Stimulated activated CD4-positive, alpha-beta T cell treated with anti-CD3 and anti-CD28 coated beads, Interleukin-12 subunit alpha, Interleukin-12 subunit beta, amount 100 ng/mL, for 48 hours (primary cell): ENCODE measurements at regions not wholly inside any gene's neighbourhood (a gene's known extent, or its start where the extent isn't known, plus 50 kb on each side); places are given as distances from the start of the nearest gene placed in this dataset.
"Not testable (repeated sequence)": the region's sequence is repeated elsewhere in the genome, so short reads cannot be mapped to it uniquely, and the experiment has no call there.

Experiments
- DNase-seq, 3 donors: peaks; one replicate each; pipeline ENCODE4 v3.0.0-alpha.2; 2020; ENCODE audit warnings: low read depth in 2 of 3, low spot score in 1 of 3

- no peak for DNase-seq
Measured at GRCh38 chr1:198416296-198416695, 124.2 kb downstream of the ATP6V1G3 start.

- no peak for DNase-seq
Measured at GRCh38 chr1:198411240-198411639, 129.2 kb downstream of the ATP6V1G3 start.

- DNase-seq = no peak
Measured at GRCh38 chr1:198408716-198409115, 131.8 kb downstream of the ATP6V1G3 start.

GRCh38 chr1:198404632-198405031, 135.8 kb downstream of the ATP6V1G3 start:
- DNase-seq = not testable (repeated sequence)

- DNase-seq = no peak
Measured at GRCh38 chr1:198400063-198400462, 140.4 kb downstream of the ATP6V1G3 start.

- DNase-seq = no peak
Measured at GRCh38 chr1:198399452-198399851, 141.0 kb downstream of the ATP6V1G3 start.

- no peak for DNase-seq
Measured at GRCh38 chr1:198397208-198397808, 143.2 kb downstream of the ATP6V1G3 start.

- no peak for DNase-seq
Measured at GRCh38 chr1:198391393-198392020, 149.0 kb downstream of the ATP6V1G3 start.

- DNase-seq = no peak
Measured at GRCh38 chr1:198387587-198387986, 152.9 kb downstream of the ATP6V1G3 start.

- no peak for DNase-seq
Measured at GRCh38 chr1:198380275-198380674, 160.2 kb downstream of the ATP6V1G3 start.

- no peak for DNase-seq
Measured at GRCh38 chr1:198377702-198378101, 162.8 kb downstream of the ATP6V1G3 start.

GRCh38 chr1:198374288-198374687, 166.2 kb downstream of the ATP6V1G3 start:
- DNase-seq = no peak

GRCh38 chr1:198373376-198373775, 167.1 kb downstream of the ATP6V1G3 start:
- DNase-seq = no peak
